BLaER1 treated with 17β-estradiol and CSF1 and Interleukin-3, amounts not matched to agents 10 nM and 100 nM (cell line): ENCODE measurements at regions not wholly inside any gene's neighbourhood (a gene's known extent, or its start where the extent isn't known, plus 50 kb on each side); places are given as distances from the start of the nearest gene placed in this dataset.

Experiments
- H3K27ac ChIP-seq, 11 experiments: shearing (Covaris generic); formaldehyde crosslinking; 2 replicates each; pipeline ENCODE4 v1.8.1; 2022
- H3K27me3 ChIP-seq, 11 experiments: shearing (Covaris generic); formaldehyde crosslinking; 2 replicates each; pipeline ENCODE4 v1.8.1; 2022
- H3K36me3 ChIP-seq, 11 experiments: shearing (Covaris generic); formaldehyde crosslinking; 2 replicates each; pipeline ENCODE4 v1.8.1; 2022
- H3K4me1 ChIP-seq, 10 experiments: shearing (Covaris generic); formaldehyde crosslinking; 2 replicates each; pipeline ENCODE4 v1.8.1; 2022
- H3K4me2 ChIP-seq, 11 experiments: shearing (Covaris generic); formaldehyde crosslinking; 2 replicates each; pipeline ENCODE4 v1.8.1; 2022
- H3K4me3 ChIP-seq, 10 experiments: shearing (Covaris generic); formaldehyde crosslinking; 2 replicates each; pipeline ENCODE4 v1.8.1; 2022
- H3K9ac ChIP-seq, 11 experiments: shearing (Covaris generic); formaldehyde crosslinking; 2 replicates each; pipeline ENCODE4 v1.8.1; 2022
- H3K9me3 ChIP-seq, 11 experiments: shearing (Covaris generic); formaldehyde crosslinking; replicated peaks in 1 of 11; 2 replicates each; pipeline ENCODE4 v1.8.1; 2022
- H4K20me1 ChIP-seq, 11 experiments: shearing (Covaris generic); formaldehyde crosslinking; 2 replicates each; pipeline ENCODE4 v1.8.1; 2022
- Cebpa-rat ChIP-seq, 11 experiments: shearing (Covaris generic); IDR thresholded peaks; 2 replicates each; pipeline ENCODE4 v1.8.1; 2022

- Histone ChIP-seq H3K36me3 (no peaks in the 10 kb centered on the region), H3K27me3 (no peaks in the 10 kb centered on the region), H3K4me1 (peaks cover 0 to 7% (median 5%) of the 10 kb centered on the region in 10 experiments; a peak in 8 of 20 replicates), H3K4me2 (peak overlapping the region in 8 of 11 experiments; percentile 19 to 46 (median 34); a peak in 11 of 22 replicates), H3K9me3 (no peaks in the 10 kb centered on the region), H4K20me1 (no peaks in the 10 kb centered on the region), H3K4me3 (no peak overlapping the region), H3K9ac (no peak overlapping the region), H3K27ac (no peak overlapping the region)
- TF ChIP-seq Cebpa-rat (IDR thresholded peaks at IDR 0.05): no peak
Measured at GRCh38 chr4:30817447-30817846, 97.3 kb downstream of the PCDH7 start.

- Histone ChIP-seq H3K4me3 (no peak overlapping the region), H3K4me1 (peaks cover 0 to 7% (median 5%) of the 10 kb centered on the region in 10 experiments; a peak in 8 of 20 replicates), H3K36me3 (no peaks in the 10 kb centered on the region), H3K9me3 (no peaks in the 10 kb centered on the region), H3K4me2 (no peak overlapping the region), H3K27me3 (no peaks in the 10 kb centered on the region), H3K9ac (no peak overlapping the region), H3K27ac (no peak overlapping the region), H4K20me1 (no peaks in the 10 kb centered on the region)
- no peak for TF ChIP-seq Cebpa-rat (IDR thresholded peaks at IDR 0.05)
Measured at GRCh38 chr4:30818541-30818940, 98.4 kb downstream of the PCDH7 start.

- Histone ChIP-seq H4K20me1 (no peaks in the 10 kb centered on the region), H3K27me3 (no peaks in the 10 kb centered on the region), H3K4me3 (no peak overlapping the region), H3K9ac (no peak overlapping the region), H3K9me3 (no peaks in the 10 kb centered on the region), H3K27ac (no peak overlapping the region), H3K4me2 (no peak overlapping the region), H3K36me3 (no peaks in the 10 kb centered on the region), H3K4me1 (peaks cover 0 to 12% (median 8%) of the 10 kb centered on the region in 10 experiments; a peak in 14 of 20 replicates)
- no peak for TF ChIP-seq Cebpa-rat (IDR thresholded peaks at IDR 0.05)
Measured at GRCh38 chr4:30821275-30821674, 101.1 kb downstream of the PCDH7 start.

- Histone ChIP-seq H3K9ac (no peak overlapping the region), H3K4me3 (no peak overlapping the region)
Measured at GRCh38 chr4:30821859-30822612, 101.9 kb downstream of the PCDH7 start.

GRCh38 chr4:30822911-30823551 lies 102.9 kb downstream of the PCDH7 start:
- TF ChIP-seq Cebpa-rat (IDR thresholded peaks at IDR 0.05): no peak

More at GRCh38 chr4:30821859-30822612, 101.9 kb downstream of the PCDH7 start:
- H3K36me3 ChIP-seq: no peaks in the 10 kb centered on the region
- peaks cover 0 to 12% (median 8%) of the 10 kb centered on the region in 10 experiments; a peak in 14 of 20 replicates for H3K4me1 ChIP-seq
- H3K9me3 ChIP-seq: no peaks in the 10 kb centered on the region
- H3K27me3 ChIP-seq: no peaks in the 10 kb centered on the region
- no peak overlapping the region for H3K27ac ChIP-seq
- H4K20me1 ChIP-seq: no peaks in the 10 kb centered on the region
- no peak overlapping the region for H3K4me2 ChIP-seq
- TF ChIP-seq Cebpa-rat (IDR thresholded peaks at IDR 0.05): no peak

GRCh38 chr4:30825008-30825770 lies 105.0 kb downstream of the PCDH7 start:
- H3K4me2 ChIP-seq: peak overlapping the region in 6 of 11 experiments; percentile 4 to 21 (median 16); a peak in 3 of 22 replicates
- peaks cover 0 to 10% (median 2%) of the 10 kb centered on the region in 10 experiments; a peak in 7 of 20 replicates for H3K4me1 ChIP-seq
- no peaks in the 10 kb centered on the region for H3K9me3 ChIP-seq
- no peak overlapping the region for H3K27ac ChIP-seq
- no peaks in the 10 kb centered on the region for H3K27me3 ChIP-seq
- no peaks in the 10 kb centered on the region for H4K20me1 ChIP-seq
- TF ChIP-seq Cebpa-rat (IDR thresholded peaks at IDR 0.05): no peak
- no peak overlapping the region for H3K9ac ChIP-seq
- H3K4me3 ChIP-seq: no peak overlapping the region
- no peaks in the 10 kb centered on the region for H3K36me3 ChIP-seq

More at GRCh38 chr4:30822911-30823551, 102.9 kb downstream of the PCDH7 start:
- Histone ChIP-seq H3K4me1 (peaks cover 0 to 10% (median 2%) of the 10 kb centered on the region in 10 experiments; a peak in 10 of 20 replicates), H3K4me2 (0 out of 22 replicates have a peak overlapping the region, but pooled peaks of 1 of the 11 experiments have one; percentile 0), H3K9ac (no peak overlapping the region), H3K27me3 (no peaks in the 10 kb centered on the region), H3K9me3 (no peaks in the 10 kb centered on the region), H3K4me3 (no peak overlapping the region), H3K27ac (no peak overlapping the region), H4K20me1 (no peaks in the 10 kb centered on the region), H3K36me3 (no peaks in the 10 kb centered on the region)

GRCh38 chr4:30828264-30828926 lies 108.2 kb downstream of the PCDH7 start:
- no peaks in the 10 kb centered on the region for H3K36me3 ChIP-seq
- H3K27ac ChIP-seq: no peak overlapping the region
- no peak for TF ChIP-seq Cebpa-rat (IDR thresholded peaks at IDR 0.05)
- H3K9me3 ChIP-seq: no peaks in the 10 kb centered on the region
- H3K4me1 ChIP-seq: peaks cover 0 to 10% (median 2%) of the 10 kb centered on the region in 10 experiments; a peak in 7 of 20 replicates
- H4K20me1 ChIP-seq: no peaks in the 10 kb centered on the region
- no peaks in the 10 kb centered on the region for H3K27me3 ChIP-seq
- no peak overlapping the region for H3K4me2 ChIP-seq
- no peak overlapping the region for H3K4me3 ChIP-seq
- H3K9ac ChIP-seq: no peak overlapping the region

GRCh38 chr4:30832639-30833038 lies 112.5 kb downstream of the PCDH7 start:
- H3K27me3 ChIP-seq: no peaks in the 10 kb centered on the region
- H3K9ac ChIP-seq: no peak overlapping the region
- no peak overlapping the region for H3K4me2 ChIP-seq
- H4K20me1 ChIP-seq: no peaks in the 10 kb centered on the region
- no peaks in the 10 kb centered on the region for H3K4me1 ChIP-seq
- H3K9me3 ChIP-seq: no peaks in the 10 kb centered on the region
- no peaks in the 10 kb centered on the region for H3K36me3 ChIP-seq
- H3K27ac ChIP-seq: no peak overlapping the region
- no peak for TF ChIP-seq Cebpa-rat (IDR thresholded peaks at IDR 0.05)
- no peak overlapping the region for H3K4me3 ChIP-seq
